Vagina (tissue), 2 donors: ENCODE measurements at regions not wholly inside any gene's neighbourhood (a gene's known extent, or its start where the extent isn't known, plus 50 kb on each side); places are given as distances from the start of the nearest gene placed in this dataset.

Experiments used
- DNase-seq, 2 donors: peaks; one replicate each; pipeline ENCODE4 v3.0.0-alpha.2; 2017; ENCODE audit errors: extremely low spot score in 2 of 2
- H3K27ac ChIP-seq: fragments of 200-600 bp; sonication (generic); one replicate; pipeline ENCODE4 v1.5.1; 2019
- H3K27me3 ChIP-seq: fragments of 200-600 bp; sonication (generic); one replicate; pipeline ENCODE4 v1.5.1; 2019
- H3K36me3 ChIP-seq, 2 donors: fragments of 200-600 bp; sonication (generic); one replicate each; pipeline ENCODE4 v1.5.1; 2017 to 2019
- H3K4me1 ChIP-seq: fragments of 200-600 bp; sonication (generic); one replicate; pipeline ENCODE4 v1.5.1; 2019
- H3K4me3 ChIP-seq, 2 donors: fragments of 200-600 bp; sonication (generic); 1 replicate in 1 of 2; 2 replicates in 1 of 2; pipeline ENCODE4 v1.5.1; 2016 to 2019
- H3K9me3 ChIP-seq: fragments of 200-600 bp; sonication (generic); one replicate; pipeline ENCODE4 v1.5.1; 2019
- POLR2A ChIP-seq, 2 donors: fragments of 450-650 bp; IDR thresholded peaks; one replicate each; pipeline ENCODE4 v1.6.1; 2017; ENCODE audit warnings: antibody characterized with exemption in 2 of 2, mild to moderate bottlenecking in 2 of 2, moderate library complexity in 2 of 2
- POLR2AphosphoS5 ChIP-seq, 2 donors: sonication (generic); formaldehyde crosslinking; IDR thresholded peaks; one replicate each; pipeline ENCODE4 v1.9.0; 2017; ENCODE audit warnings: antibody characterized with exemption in 2 of 2, mild to moderate bottlenecking in 2 of 2, low read depth in 1 of 2; ENCODE audit not compliant: insufficient read depth in 1 of 2
- intact Hi-C: fragments of 100-400 bp; cut with DNase I; formaldehyde crosslinking; loops from one replicate; pipeline ENCODE4 v1.15.1; 2023
- TF ChIP-seq, protein P1 (sequence below), 3 experiments: fragments of 450-650 bp in 2 of 3; fragments of 200-600 bp in 1 of 3; sonication (generic) in 1 of 3; IDR thresholded peaks; one replicate each; pipeline ENCODE4 v1.5.1; 2017 to 2019; ENCODE audit warnings: antibody characterized with exemption in 3 of 3, mild to moderate bottlenecking in 2 of 3, moderate library complexity in 2 of 3

DNA sequence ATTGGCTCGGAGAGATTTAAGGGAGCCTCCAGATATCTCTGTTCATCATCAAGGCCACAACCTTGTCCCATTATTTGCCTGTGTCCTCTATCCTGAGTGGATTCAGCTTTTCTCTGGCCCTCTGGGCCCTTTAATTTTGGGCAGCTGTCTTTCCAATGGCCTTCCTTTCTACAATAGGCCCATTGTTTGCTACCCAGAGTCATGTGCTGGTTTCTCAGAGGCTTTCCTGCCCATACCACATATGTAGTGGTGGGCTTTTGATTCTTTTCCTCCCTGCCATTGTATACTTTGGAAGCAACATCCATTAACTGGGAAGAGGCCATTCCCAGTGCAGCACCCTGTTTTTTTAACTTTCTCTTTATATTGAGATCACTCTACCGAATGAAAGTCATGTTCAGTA is 233.9 kb upstream of the SGCD start:
- Histone ChIP-seq H3K4me1 (no peaks in the 10 kb centered on the region), H3K27ac (no peak overlapping the region), H3K4me3 (no peak overlapping the region), H3K27me3 (no peaks in the 10 kb centered on the region), H3K9me3 (no peaks in the 10 kb centered on the region), H3K36me3 (no peaks in the 10 kb centered on the region)
- intact Hi-C loops = no loop called here
- TF ChIP-seq, protein P1, sequence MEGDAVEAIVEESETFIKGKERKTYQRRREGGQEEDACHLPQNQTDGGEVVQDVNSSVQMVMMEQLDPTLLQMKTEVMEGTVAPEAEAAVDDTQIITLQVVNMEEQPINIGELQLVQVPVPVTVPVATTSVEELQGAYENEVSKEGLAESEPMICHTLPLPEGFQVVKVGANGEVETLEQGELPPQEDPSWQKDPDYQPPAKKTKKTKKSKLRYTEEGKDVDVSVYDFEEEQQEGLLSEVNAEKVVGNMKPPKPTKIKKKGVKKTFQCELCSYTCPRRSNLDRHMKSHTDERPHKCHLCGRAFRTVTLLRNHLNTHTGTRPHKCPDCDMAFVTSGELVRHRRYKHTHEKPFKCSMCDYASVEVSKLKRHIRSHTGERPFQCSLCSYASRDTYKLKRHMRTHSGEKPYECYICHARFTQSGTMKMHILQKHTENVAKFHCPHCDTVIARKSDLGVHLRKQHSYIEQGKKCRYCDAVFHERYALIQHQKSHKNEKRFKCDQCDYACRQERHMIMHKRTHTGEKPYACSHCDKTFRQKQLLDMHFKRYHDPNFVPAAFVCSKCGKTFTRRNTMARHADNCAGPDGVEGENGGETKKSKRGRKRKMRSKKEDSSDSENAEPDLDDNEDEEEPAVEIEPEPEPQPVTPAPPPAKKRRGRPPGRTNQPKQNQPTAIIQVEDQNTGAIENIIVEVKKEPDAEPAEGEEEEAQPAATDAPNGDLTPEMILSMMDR (IDR thresholded peaks at IDR 0.05) = no peak
- no peak for TF ChIP-seq POLR2AphosphoS5 (IDR thresholded peaks at IDR 0.05; ENCODE audit: insufficient read depth in 1 of 2, low read depth in 1 of 2)
- TF ChIP-seq POLR2A (IDR thresholded peaks at IDR 0.05) = no peak
- no peak for DNase-seq

DNA sequence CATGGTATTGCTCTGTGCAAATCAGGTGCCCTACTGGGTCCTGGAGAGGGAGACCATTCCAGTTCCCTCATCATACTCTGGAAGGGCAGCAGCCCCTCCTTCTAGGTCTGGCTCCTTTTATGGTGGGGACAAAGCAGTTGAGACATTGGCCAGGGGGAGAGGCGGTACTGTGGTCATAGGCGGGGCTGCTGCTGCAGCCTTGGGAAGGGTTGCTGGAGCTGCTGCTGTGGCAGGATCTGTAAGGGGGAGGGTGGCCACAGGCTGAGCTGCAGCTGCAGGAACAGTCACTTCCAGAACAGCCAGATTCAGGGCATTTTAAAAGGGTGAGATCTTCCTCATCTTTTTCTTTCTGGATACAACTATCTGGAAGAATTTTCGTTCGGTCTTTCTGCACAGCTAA is 233.0 kb upstream of the SGCD start:
- no peak overlapping the region for H3K27ac ChIP-seq
- no peaks in the 10 kb centered on the region for H3K4me1 ChIP-seq
- H3K36me3 ChIP-seq = no peaks in the 10 kb centered on the region
- intact Hi-C loops = no loop called here
- TF ChIP-seq, protein P1 (IDR thresholded peaks at IDR 0.05) = no peak
- TF ChIP-seq POLR2AphosphoS5 (IDR thresholded peaks at IDR 0.05; ENCODE audit: insufficient read depth in 1 of 2, low read depth in 1 of 2) (no peak), POLR2A (IDR thresholded peaks at IDR 0.05) (no peak)
- no peak for DNase-seq
- no peak overlapping the region for H3K4me3 ChIP-seq
- no peaks in the 10 kb centered on the region for H3K9me3 ChIP-seq
- no peaks in the 10 kb centered on the region for H3K27me3 ChIP-seq

DNA sequence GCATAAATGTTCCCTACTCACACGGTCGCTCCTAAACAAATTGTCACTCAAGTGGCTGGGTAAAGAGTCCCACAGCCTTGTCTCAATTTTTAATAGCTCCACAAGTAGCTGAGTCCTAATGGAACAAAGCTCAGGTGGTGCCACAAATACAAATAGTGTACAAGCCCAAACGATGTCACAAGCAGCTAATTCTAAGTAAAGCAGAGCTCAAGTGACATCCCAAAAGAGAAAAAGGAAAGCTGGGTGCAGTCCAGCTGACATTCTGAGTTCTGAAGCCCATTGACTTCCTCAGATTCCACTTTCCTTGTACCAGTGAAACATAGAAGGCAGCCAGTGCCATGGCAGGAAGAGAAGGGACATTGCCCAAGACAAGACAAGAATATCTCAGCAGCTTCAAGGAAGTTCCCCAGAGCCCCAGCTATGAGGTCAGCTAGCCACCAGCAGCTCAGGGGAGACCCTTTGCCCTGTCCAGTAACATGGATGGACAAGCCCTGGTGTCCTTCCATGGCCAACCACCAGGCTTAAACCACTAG is 231.2 kb upstream of the SGCD start:
- intact Hi-C loops = no loop called here
- DNase-seq = no peak
- no peaks in the 10 kb centered on the region for H3K36me3 ChIP-seq
- H3K9me3 ChIP-seq = no peaks in the 10 kb centered on the region
- H3K27me3 ChIP-seq = no peaks in the 10 kb centered on the region
- H3K4me1 ChIP-seq = no peaks in the 10 kb centered on the region
- no peak overlapping the region for H3K4me3 ChIP-seq
- no peak overlapping the region for H3K27ac ChIP-seq
- TF ChIP-seq POLR2AphosphoS5 (IDR thresholded peaks at IDR 0.05; ENCODE audit: insufficient read depth in 1 of 2, low read depth in 1 of 2) = no peak
- TF ChIP-seq POLR2A (IDR thresholded peaks at IDR 0.05) = no peak
- TF ChIP-seq, protein P1 (IDR thresholded peaks at IDR 0.05) = no peak

DNA sequence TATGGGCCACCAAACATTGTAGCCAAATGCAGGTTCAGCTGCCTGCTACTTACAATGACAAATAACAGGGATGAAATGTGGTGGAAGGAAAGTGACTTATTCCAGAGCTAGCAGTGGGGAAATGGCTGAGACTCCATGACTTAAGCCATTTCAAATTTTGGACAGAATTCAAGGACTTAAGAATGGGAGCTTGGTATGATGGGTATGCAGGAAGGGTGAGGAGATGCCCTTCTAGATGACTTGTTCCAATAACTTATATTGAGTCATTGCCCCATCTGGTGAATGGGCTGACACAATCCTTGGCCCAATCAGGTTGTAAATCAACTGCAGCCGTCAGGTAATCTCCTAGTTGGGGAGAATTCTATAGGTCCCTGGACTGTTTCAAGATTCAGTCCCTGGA is 230.7 kb upstream of the SGCD start:
- no peaks in the 10 kb centered on the region for H3K4me1 ChIP-seq
- no peaks in the 10 kb centered on the region for H3K27me3 ChIP-seq
- H3K4me3 ChIP-seq = no peak overlapping the region
- H3K36me3 ChIP-seq = no peaks in the 10 kb centered on the region
- no peaks in the 10 kb centered on the region for H3K9me3 ChIP-seq
- intact Hi-C loops = no loop called here
- no peak for TF ChIP-seq POLR2AphosphoS5 (IDR thresholded peaks at IDR 0.05; ENCODE audit: insufficient read depth in 1 of 2, low read depth in 1 of 2)
- TF ChIP-seq, protein P1 (IDR thresholded peaks at IDR 0.05) = no peak
- no peak for TF ChIP-seq POLR2A (IDR thresholded peaks at IDR 0.05)
- no peak overlapping the region for H3K27ac ChIP-seq
- no peak for DNase-seq

DNA sequence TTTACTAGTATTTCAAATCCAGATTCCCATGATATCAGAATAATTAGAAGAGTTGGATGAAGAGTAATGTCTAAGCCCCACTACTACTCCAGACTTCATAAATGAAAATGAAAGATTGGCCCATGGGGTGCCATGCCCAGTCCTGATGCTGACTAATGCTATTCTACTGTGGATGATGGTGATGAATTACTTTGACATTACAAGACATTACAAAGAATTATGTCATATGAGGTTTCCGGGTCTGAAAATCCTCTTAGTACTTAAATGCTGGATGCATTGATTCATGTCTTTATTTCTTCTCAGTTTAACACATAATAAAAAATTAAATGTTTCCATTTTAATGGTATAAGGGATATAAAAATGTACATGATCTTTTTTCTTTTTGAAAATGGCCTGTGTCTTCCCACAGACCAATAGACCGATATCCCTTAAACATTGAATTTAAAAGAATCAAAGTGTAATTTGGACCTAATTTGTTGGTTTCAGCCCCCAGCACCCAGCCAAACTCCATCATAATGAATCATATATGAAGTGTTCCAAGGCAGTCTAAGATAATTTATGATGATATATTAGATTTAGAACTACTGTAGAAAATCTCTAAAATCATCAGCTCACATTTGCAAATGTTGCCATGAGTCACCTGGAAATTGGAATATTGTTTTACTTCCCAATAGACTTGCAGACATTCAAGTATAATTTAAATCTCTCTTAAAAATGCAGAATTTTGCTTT is 223.6 kb upstream of the SGCD start:
- TF ChIP-seq, protein P1 (IDR thresholded peaks at IDR 0.05) = no peak
- TF ChIP-seq POLR2A (IDR thresholded peaks at IDR 0.05) (no peak), POLR2AphosphoS5 (IDR thresholded peaks at IDR 0.05; ENCODE audit: insufficient read depth in 1 of 2, low read depth in 1 of 2) (no peak)
- no peak for DNase-seq
- no peaks in the 10 kb centered on the region for H3K9me3 ChIP-seq
- no peaks in the 10 kb centered on the region for H3K36me3 ChIP-seq
- no peak overlapping the region for H3K4me3 ChIP-seq
- H3K27me3 ChIP-seq = no peaks in the 10 kb centered on the region
- intact Hi-C loops = no loop called here
- no peak overlapping the region for H3K27ac ChIP-seq
- H3K4me1 ChIP-seq = no peaks in the 10 kb centered on the region
